Neural cell (in vitro differentiated cells): ENCODE measurements at regions not wholly inside any gene's neighbourhood (a gene's known extent, or its start where the extent isn't known, plus 50 kb on each side); places are given as distances from the start of the nearest gene placed in this dataset.

Experiments
- H2AFZ ChIP-seq: fragments of 200-600, 300-800 bp; sonication (generic), shearing (Covaris generic); 2 replicates; pipeline ENCODE4 v1.6.0; 2014; ENCODE audit warnings: low read depth, mild to moderate bottlenecking, antibody characterized with exemption, low read length, moderate library complexity
- H3F3A ChIP-seq: fragments of 200-600 bp; shearing (Covaris generic); 2 replicates; pipeline ENCODE4 v1.6.1; 2016; ENCODE audit warnings: mild to moderate bottlenecking, moderate library complexity, mixed read lengths, antibody characterized with exemption, low read length; ENCODE audit not compliant: insufficient read depth, poor library complexity, severe bottlenecking
- H3K27ac ChIP-seq: fragments of 200-600, 300-800 bp; sonication (generic), shearing (Covaris generic); 2 replicates; pipeline ENCODE4 v1.5.1; 2014; ENCODE audit warnings: mild to moderate bottlenecking, low read length, moderate library complexity
- H3K27me3 ChIP-seq: fragments of 300-800, 200-600 bp; sonication (generic), shearing (Covaris generic); 2 replicates; pipeline ENCODE4 v1.6.0; 2014; ENCODE audit warnings: mild to moderate bottlenecking, low read depth, low read length, moderate library complexity; ENCODE audit not compliant: insufficient read depth
- H3K36me3 ChIP-seq: fragments of 300-800, 200-600 bp; sonication (generic), shearing (Covaris generic); 2 replicates; pipeline ENCODE4 v1.5.1; 2014; ENCODE audit warnings: mild to moderate bottlenecking, antibody characterized with exemption, low read length, moderate library complexity; ENCODE audit not compliant: insufficient read depth
- H3K4me2 ChIP-seq: fragments of 300-800, 200-600 bp; sonication (generic), shearing (Covaris generic); 2 replicates; pipeline ENCODE4 v1.6.0; 2014; ENCODE audit warnings: mild to moderate bottlenecking, low read length
- H3K4me3 ChIP-seq: fragments of 300-800, 200-600 bp; sonication (generic), shearing (Covaris generic); 2 replicates; pipeline ENCODE4 v1.5.1; 2014; ENCODE audit warnings: mild to moderate bottlenecking, low read length, moderate library complexity
- H3K79me2 ChIP-seq: fragments of 200-600 bp; shearing (Covaris generic); replicated peaks from 2 replicates; pipeline ENCODE4 v1.6.0; 2014; ENCODE audit warnings: mild to moderate bottlenecking, low read length, moderate library complexity; ENCODE audit not compliant: insufficient read depth
- H3K9ac ChIP-seq: fragments of 300-800, 200-600 bp; sonication (generic), shearing (Covaris generic); 2 replicates; pipeline ENCODE4 v1.6.1; 2016; ENCODE audit warnings: mild to moderate bottlenecking, low read length, mixed read lengths
- H3K9me2 ChIP-seq: fragments of 200-600 bp; shearing (Covaris generic); 2 replicates; pipeline ENCODE4 v1.6.1; 2016; ENCODE audit warnings: mild to moderate bottlenecking, low read length, mixed read lengths; ENCODE audit not compliant: insufficient read depth
- H3K9me3 ChIP-seq: fragments of 200-600, 300-800 bp; sonication (generic), shearing (Covaris generic); 2 replicates; pipeline ENCODE4 v1.6.1; 2016; ENCODE audit warnings: mild to moderate bottlenecking, mixed run types, low read length, moderate library complexity, mixed read lengths
- H4K20me1 ChIP-seq: fragments of 200-600 bp; shearing (Covaris generic); 2 replicates; pipeline ENCODE4 v1.6.1; 2016; ENCODE audit warnings: mild to moderate bottlenecking, mixed run types; ENCODE audit not compliant: insufficient read depth
- CTCF ChIP-seq: fragments of 450-650 bp; IDR thresholded peaks from 2 replicates; pipeline ENCODE4 v1.5.1; 2014; ENCODE audit warnings: antibody characterized with exemption, mild to moderate bottlenecking, moderate library complexity; ENCODE audit not compliant: poor library complexity, severe bottlenecking
- EP300 ChIP-seq: fragments of 450-650 bp; conservative IDR thresholded peaks from 2 replicates; pipeline ENCODE4 v1.6.1; 2014; ENCODE audit warnings: antibody characterized with exemption, mild to moderate bottlenecking, moderate library complexity; ENCODE audit not compliant: poor library complexity, severe bottlenecking
- EZH2 ChIP-seq: fragments of 200-600, 300-800 bp; shearing (Covaris generic), sonication (generic); IDR thresholded peaks from 2 replicates; pipeline ENCODE4 v1.6.1; 2014; ENCODE audit warnings: antibody characterized with exemption, low read length, borderline replicate concordance, mild to moderate bottlenecking; ENCODE audit not compliant: insufficient read depth, poor library complexity, severe bottlenecking
- MXI1 ChIP-seq: fragments of 450-650 bp; conservative IDR thresholded peaks from 2 replicates; pipeline ENCODE4 v1.6.1; 2014; ENCODE audit warnings: antibody characterized with exemption, mild to moderate bottlenecking; ENCODE audit not compliant: poor library complexity, severe bottlenecking
- POLR2AphosphoS5 ChIP-seq: IDR thresholded peaks from 2 replicates; pipeline ENCODE4 v1.6.1; 2012
- RAD21 ChIP-seq: fragments of 450-650 bp; conservative IDR thresholded peaks from 2 replicates; pipeline ENCODE4 v1.6.1; 2014; ENCODE audit warnings: antibody characterized with exemption, mild to moderate bottlenecking, moderate library complexity
- REST ChIP-seq: IDR thresholded peaks from 2 replicates; pipeline ENCODE4 v1.6.1; 2012; ENCODE audit warnings: borderline replicate concordance
- SMC3 ChIP-seq: fragments of 450-650 bp; conservative IDR thresholded peaks from 2 replicates; pipeline ENCODE4 v1.6.1; 2014; ENCODE audit warnings: antibody characterized with exemption, mild to moderate bottlenecking, moderate library complexity; ENCODE audit not compliant: poor library complexity
- TAF1 ChIP-seq: IDR thresholded peaks from 2 replicates; pipeline ENCODE4 v1.6.1; 2012; ENCODE audit warnings: low read depth

- Histone ChIP-seq H3K79me2 (no peaks in the 10 kb centered on the region), H3K9me3 (no peaks in the 10 kb centered on the region), H2AFZ (no peak overlapping the region), H4K20me1 (no peaks in the 10 kb centered on the region), H3K9ac (no peak overlapping the region), H3K4me2 (no peak overlapping the region), H3F3A (no peaks in the 10 kb centered on the region), H3K27ac (no peak overlapping the region), H3K9me2 (no peaks in the 10 kb centered on the region), H3K27me3 (no peaks in the 10 kb centered on the region), H3K4me3 (no peak overlapping the region), H3K36me3 (no peaks in the 10 kb centered on the region)
- TF ChIP-seq POLR2AphosphoS5: no peak
- TF ChIP-seq TAF1: no peak
- no peak for TF ChIP-seq EZH2
- no peak for TF ChIP-seq REST
- no peak for TF ChIP-seq RAD21
- no peak for TF ChIP-seq MXI1
- TF ChIP-seq CTCF: no peak
- TF ChIP-seq SMC3: no peak
- no peak for TF ChIP-seq EP300
These were observed 229.8 kb downstream of the TBL1XR1 start for GRCh38 chr3:176967522-176967921.

- TF ChIP-seq RAD21: no peak
- no peak for TF ChIP-seq SMC3
- no peak for TF ChIP-seq REST
- TF ChIP-seq CTCF: no peak
- TF ChIP-seq EZH2: no peak
- TF ChIP-seq POLR2AphosphoS5: no peak
- TF ChIP-seq MXI1: no peak
- H3K79me2 ChIP-seq: no peaks in the 10 kb centered on the region
- H3K27ac ChIP-seq: no peak overlapping the region
- no peaks in the 10 kb centered on the region for H3F3A ChIP-seq
- H4K20me1 ChIP-seq: no peaks in the 10 kb centered on the region
- no peaks in the 10 kb centered on the region for H3K27me3 ChIP-seq
- H3K9me3 ChIP-seq: no peaks in the 10 kb centered on the region
- H3K4me3 ChIP-seq: no peak overlapping the region
- no peak overlapping the region for H2AFZ ChIP-seq
- no peaks in the 10 kb centered on the region for H3K36me3 ChIP-seq
- no peak overlapping the region for H3K4me2 ChIP-seq
- H3K9ac ChIP-seq: no peak overlapping the region
- no peaks in the 10 kb centered on the region for H3K9me2 ChIP-seq
These were observed 232.6 kb downstream of the TBL1XR1 start for GRCh38 chr3:176964661-176965060.
